ENCODE measurements at regions not wholly inside any gene's neighbourhood (a gene's known extent, or its start where the extent isn't known, plus 50 kb on each side); places are given as distances from the start of the nearest gene placed in this dataset.

GRCh38 chrX:124981420-124981819 lies 338.3 kb upstream of the TEX13C start:
- TF ChIP-seq, protein P1, sequence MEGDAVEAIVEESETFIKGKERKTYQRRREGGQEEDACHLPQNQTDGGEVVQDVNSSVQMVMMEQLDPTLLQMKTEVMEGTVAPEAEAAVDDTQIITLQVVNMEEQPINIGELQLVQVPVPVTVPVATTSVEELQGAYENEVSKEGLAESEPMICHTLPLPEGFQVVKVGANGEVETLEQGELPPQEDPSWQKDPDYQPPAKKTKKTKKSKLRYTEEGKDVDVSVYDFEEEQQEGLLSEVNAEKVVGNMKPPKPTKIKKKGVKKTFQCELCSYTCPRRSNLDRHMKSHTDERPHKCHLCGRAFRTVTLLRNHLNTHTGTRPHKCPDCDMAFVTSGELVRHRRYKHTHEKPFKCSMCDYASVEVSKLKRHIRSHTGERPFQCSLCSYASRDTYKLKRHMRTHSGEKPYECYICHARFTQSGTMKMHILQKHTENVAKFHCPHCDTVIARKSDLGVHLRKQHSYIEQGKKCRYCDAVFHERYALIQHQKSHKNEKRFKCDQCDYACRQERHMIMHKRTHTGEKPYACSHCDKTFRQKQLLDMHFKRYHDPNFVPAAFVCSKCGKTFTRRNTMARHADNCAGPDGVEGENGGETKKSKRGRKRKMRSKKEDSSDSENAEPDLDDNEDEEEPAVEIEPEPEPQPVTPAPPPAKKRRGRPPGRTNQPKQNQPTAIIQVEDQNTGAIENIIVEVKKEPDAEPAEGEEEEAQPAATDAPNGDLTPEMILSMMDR (optimal IDR thresholded peaks at IDR 0.05 in 1 of 3, IDR thresholded peaks at IDR 0.05 in 1 of 3, conservative IDR thresholded peaks at IDR 0.05 in 1 of 3; ENCODE audit: extremely low read depth in 1 of 3, insufficient read depth in 2 of 3, low read length in 3 of 3) = no peak
- TF ChIP-seq EZH2 (IDR thresholded peaks at IDR 0.05; ENCODE audit: low read length) = no peak
